ENCODE measurements at regions not wholly inside any gene's neighbourhood (a gene's known extent, or its start where the extent isn't known, plus 50 kb on each side); places are given as distances from the start of the nearest gene placed in this dataset.

- TF ChIP-seq CTCF (IDR thresholded peaks at IDR 0.05) (no peak), POLR2A (IDR thresholded peaks at IDR 0.05) (no peak)
Observed at GRCh38 chr3:74539876-74540275, 74.6 kb downstream of the CNTN3 start.

Data from esophagus squamous epithelium (tissue), 4 donors.